Stomach (tissue), 4 donors: ENCODE measurements at regions not wholly inside any gene's neighbourhood (a gene's known extent, or its start where the extent isn't known, plus 50 kb on each side); places are given as distances from the start of the nearest gene placed in this dataset.

ENCODE experiments used
- EP300 ChIP-seq: sonication (generic); formaldehyde crosslinking; IDR thresholded peaks from one replicate; pipeline ENCODE4 v1.6.1; 2017; ENCODE audit warnings: antibody characterized with exemption
- POLR2A ChIP-seq, 4 donors: fragments of 450-650 bp; IDR thresholded peaks; one replicate each; pipeline ENCODE4 v1.6.1; 2016; ENCODE audit warnings: antibody characterized with exemption in 4 of 4, control low read depth in 2 of 4, mild to moderate bottlenecking in 1 of 4, moderate library complexity in 1 of 4
- POLR2AphosphoS5 ChIP-seq, 3 donors: sonication (generic); formaldehyde crosslinking; IDR thresholded peaks; one replicate each; pipeline ENCODE4 v1.6.1; 2016; ENCODE audit warnings: antibody characterized with exemption in 3 of 3
- TF ChIP-seq, protein P1 (sequence below), 7 experiments: fragments of 450-650 bp in 4 of 7; fragments of 200-600 bp in 3 of 7; sonication (generic) in 3 of 7; IDR thresholded peaks; one replicate each; pipeline ENCODE4 v1.5.1; 2016 to 2019; ENCODE audit warnings: antibody characterized with exemption in 7 of 7, control low read depth in 2 of 7, mild to moderate bottlenecking in 1 of 7

GRCh38 chr11:27178859-27179258 lies 138.2 kb downstream of the BBOX1 start:
- no peak for TF ChIP-seq POLR2A (IDR thresholded peaks at IDR 0.05)
- TF ChIP-seq, protein P1, sequence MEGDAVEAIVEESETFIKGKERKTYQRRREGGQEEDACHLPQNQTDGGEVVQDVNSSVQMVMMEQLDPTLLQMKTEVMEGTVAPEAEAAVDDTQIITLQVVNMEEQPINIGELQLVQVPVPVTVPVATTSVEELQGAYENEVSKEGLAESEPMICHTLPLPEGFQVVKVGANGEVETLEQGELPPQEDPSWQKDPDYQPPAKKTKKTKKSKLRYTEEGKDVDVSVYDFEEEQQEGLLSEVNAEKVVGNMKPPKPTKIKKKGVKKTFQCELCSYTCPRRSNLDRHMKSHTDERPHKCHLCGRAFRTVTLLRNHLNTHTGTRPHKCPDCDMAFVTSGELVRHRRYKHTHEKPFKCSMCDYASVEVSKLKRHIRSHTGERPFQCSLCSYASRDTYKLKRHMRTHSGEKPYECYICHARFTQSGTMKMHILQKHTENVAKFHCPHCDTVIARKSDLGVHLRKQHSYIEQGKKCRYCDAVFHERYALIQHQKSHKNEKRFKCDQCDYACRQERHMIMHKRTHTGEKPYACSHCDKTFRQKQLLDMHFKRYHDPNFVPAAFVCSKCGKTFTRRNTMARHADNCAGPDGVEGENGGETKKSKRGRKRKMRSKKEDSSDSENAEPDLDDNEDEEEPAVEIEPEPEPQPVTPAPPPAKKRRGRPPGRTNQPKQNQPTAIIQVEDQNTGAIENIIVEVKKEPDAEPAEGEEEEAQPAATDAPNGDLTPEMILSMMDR (IDR thresholded peaks at IDR 0.05), result no peak
- no peak for TF ChIP-seq POLR2AphosphoS5 (IDR thresholded peaks at IDR 0.05)
- no peak for TF ChIP-seq EP300
